Gastrocnemius medialis (tissue), 4 donors: ENCODE measurements at regions not wholly inside any gene's neighbourhood (a gene's known extent, or its start where the extent isn't known, plus 50 kb on each side); places are given as distances from the start of the nearest gene placed in this dataset.

Source experiments
- CTCF ChIP-seq, 5 experiments: fragments of 450-650 bp in 3 of 5; fragments of 200-600 bp in 2 of 5; sonication (generic) in 2 of 5; IDR thresholded peaks in 4 of 5; conservative IDR thresholded peaks in 1 of 5; 1 replicate in 4 of 5; 2 replicates in 1 of 5; pipeline ENCODE4 v1.5.1; 2016 to 2019; ENCODE audit warnings: antibody characterized with exemption in 5 of 5, mild to moderate bottlenecking in 3 of 5, moderate library complexity in 3 of 5
- POLR2A ChIP-seq, 2 donors: fragments of 450-650 bp; IDR thresholded peaks; one replicate each; pipeline ENCODE4 v1.6.1; 2017; ENCODE audit warnings: antibody characterized with exemption in 2 of 2, mild to moderate bottlenecking in 2 of 2, moderate library complexity in 2 of 2

GRCh38 chr5:159450417-159450816 is 120.1 kb upstream of the IL12B start:
- no peak for TF ChIP-seq CTCF (IDR thresholded peaks at IDR 0.05 in 4 of 5, conservative IDR thresholded peaks at IDR 0.05 in 1 of 5)
- no peak for TF ChIP-seq POLR2A (IDR thresholded peaks at IDR 0.05)
